AG04450 (cell line): ENCODE measurements at regions not wholly inside any gene's neighbourhood (a gene's known extent, or its start where the extent isn't known, plus 50 kb on each side); places are given as distances from the start of the nearest gene placed in this dataset.

Experiments
- CTCF ChIA-PET: fragments of 300-600, 350-600 bp; formaldehyde crosslinking; extraction: SDS; loops from one replicate; lab custom pipeline; 2022; ENCODE audit warnings: antibody characterized with exemption, inconsistent platforms; lab: Charles Lee
- POLR2A ChIA-PET: fragments of 350-600 bp; formaldehyde crosslinking; extraction: SDS; loops from one replicate; lab custom pipeline; 2021; ENCODE audit warnings: antibody characterized with exemption, inconsistent platforms; lab: Yijun Ruan, JAX
- DNase-seq: peaks from one replicate; pipeline ENCODE4 v3.0.0-alpha.2; 2011; ENCODE audit warnings: low read depth, low spot score
- H3K27ac ChIP-seq: one replicate; pipeline ENCODE4 v1.5.1; 2012; ENCODE audit warnings: low read depth, low read length, control low read depth
- H3K27me3 ChIP-seq: one replicate; pipeline ENCODE4 v1.6.0; 2012; ENCODE audit warnings: low read length; ENCODE audit not compliant: control insufficient read depth, insufficient read depth
- H3K4me3 ChIP-seq: 2 replicates; pipeline ENCODE4 v1.5.1; 2011; ENCODE audit warnings: mild to moderate bottlenecking, low read depth, low read length, control low read depth
- H3K9me3 ChIP-seq: 2 replicates; pipeline ENCODE4 v1.5.1; 2012; ENCODE audit warnings: low read length; ENCODE audit not compliant: control insufficient read depth, insufficient read depth
- TF ChIP-seq, protein P1 (sequence below): IDR thresholded peaks from 2 replicates; pipeline ENCODE4 v1.5.1; 2011; ENCODE audit warnings: low read depth, low read length, control low read depth, inconsistent platforms

GRCh38 chr2:18182861-18183260 lies 304.4 kb downstream of the KCNS3 start:
- POLR2A ChIA-PET = no interaction called here
- no peaks in the 10 kb centered on the region for H3K9me3 ChIP-seq
- no peak for DNase-seq
- H3K27ac ChIP-seq = no peak overlapping the region
- CTCF ChIA-PET = interaction anchor here (0.7 to 2.9 kb wide), 2 partner anchors 195 to 622 kb away, joined by 3 to 20 read pairs; no protein-coding TSS in a partner anchor
- no peak overlapping the region for H3K4me3 ChIP-seq
- TF ChIP-seq, protein P1, sequence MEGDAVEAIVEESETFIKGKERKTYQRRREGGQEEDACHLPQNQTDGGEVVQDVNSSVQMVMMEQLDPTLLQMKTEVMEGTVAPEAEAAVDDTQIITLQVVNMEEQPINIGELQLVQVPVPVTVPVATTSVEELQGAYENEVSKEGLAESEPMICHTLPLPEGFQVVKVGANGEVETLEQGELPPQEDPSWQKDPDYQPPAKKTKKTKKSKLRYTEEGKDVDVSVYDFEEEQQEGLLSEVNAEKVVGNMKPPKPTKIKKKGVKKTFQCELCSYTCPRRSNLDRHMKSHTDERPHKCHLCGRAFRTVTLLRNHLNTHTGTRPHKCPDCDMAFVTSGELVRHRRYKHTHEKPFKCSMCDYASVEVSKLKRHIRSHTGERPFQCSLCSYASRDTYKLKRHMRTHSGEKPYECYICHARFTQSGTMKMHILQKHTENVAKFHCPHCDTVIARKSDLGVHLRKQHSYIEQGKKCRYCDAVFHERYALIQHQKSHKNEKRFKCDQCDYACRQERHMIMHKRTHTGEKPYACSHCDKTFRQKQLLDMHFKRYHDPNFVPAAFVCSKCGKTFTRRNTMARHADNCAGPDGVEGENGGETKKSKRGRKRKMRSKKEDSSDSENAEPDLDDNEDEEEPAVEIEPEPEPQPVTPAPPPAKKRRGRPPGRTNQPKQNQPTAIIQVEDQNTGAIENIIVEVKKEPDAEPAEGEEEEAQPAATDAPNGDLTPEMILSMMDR = no peak
- H3K27me3 ChIP-seq = no peaks in the 10 kb centered on the region

GRCh38 chr2:18180912-18181311 lies 302.4 kb downstream of the KCNS3 start:
- no peak overlapping the region for H3K27ac ChIP-seq
- H3K27me3 ChIP-seq = no peaks in the 10 kb centered on the region
- no peak for DNase-seq
- H3K9me3 ChIP-seq = no peaks in the 10 kb centered on the region
- ChIA-PET CTCF (interaction anchor here (0.8 to 2.9 kb wide), 11 partner anchors 8 to 350 kb away, joined by 3 to 23 read pairs (median 3); no protein-coding TSS in a partner anchor), POLR2A (no interaction called here)
- TF ChIP-seq, protein P1 = no peak
- no peak overlapping the region for H3K4me3 ChIP-seq

DNA sequence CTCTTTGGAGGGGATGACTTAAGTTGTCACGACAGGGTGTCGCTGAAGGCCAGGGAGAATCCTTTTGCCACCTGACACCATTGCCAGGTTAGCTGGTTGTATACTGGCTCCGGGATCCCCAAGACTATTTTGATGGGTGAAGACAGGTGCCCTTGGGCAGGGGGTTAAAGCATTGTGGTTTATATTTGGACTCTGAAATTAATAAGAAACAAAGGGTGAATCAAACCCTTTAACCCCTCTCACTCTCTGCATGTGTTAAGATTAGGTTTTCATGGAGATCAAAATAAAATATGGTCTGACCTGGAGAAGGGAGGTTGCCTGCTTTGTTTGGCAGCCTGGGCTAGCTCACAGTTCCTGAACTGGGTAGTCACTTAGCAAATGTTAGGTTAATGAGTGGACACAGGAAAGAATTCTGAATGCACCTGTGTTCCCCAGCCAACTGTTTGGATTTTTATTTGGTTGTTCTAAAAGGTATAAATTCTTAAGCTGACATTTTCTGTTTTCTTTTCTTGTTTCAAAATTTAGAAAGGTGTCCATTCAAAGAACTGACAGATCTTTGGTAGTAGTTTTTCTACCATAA lies 301.7 kb downstream of the KCNS3 start:
- POLR2A ChIA-PET = no interaction called here
- CTCF ChIA-PET = interaction anchor here (0.5 to 2.9 kb wide), 10 partner anchors 7 to 1135 kb away, joined by 3 to 23 read pairs (median 4); no protein-coding TSS in a partner anchor
- TF ChIP-seq, protein P1 = no peak
- Histone ChIP-seq H3K9me3 (no peaks in the 10 kb centered on the region), H3K4me3 (no peak overlapping the region), H3K27me3 (no peaks in the 10 kb centered on the region), H3K27ac (no peak overlapping the region)
- no peak for DNase-seq

DNA sequence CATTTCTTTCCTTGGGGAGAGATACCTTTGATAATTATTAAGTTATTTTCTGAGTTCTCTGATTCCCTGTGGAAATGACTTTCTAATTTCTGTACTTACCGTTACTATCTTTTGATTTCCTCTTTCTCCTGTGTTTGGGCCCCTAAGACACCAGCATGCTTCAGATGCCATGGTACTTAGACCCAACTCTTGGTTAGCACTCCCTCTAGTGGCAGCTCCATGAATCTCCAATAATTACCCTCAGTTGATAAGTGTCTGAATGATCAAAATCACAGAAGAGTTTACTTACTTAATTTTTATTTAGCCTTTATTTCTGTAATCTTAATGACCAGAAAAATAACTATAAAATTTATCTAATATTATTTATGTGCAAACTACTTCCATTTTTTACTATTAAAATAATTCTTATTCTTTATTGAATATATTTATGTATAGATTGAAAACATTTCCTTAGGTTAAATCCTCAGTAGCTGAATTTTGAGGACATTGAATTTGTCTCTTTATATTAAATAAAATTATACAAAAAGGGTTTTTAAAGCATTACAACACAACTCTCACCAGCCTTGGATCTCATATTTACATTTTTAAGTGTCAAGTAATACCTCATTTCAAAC lies 300.4 kb downstream of the KCNS3 start:
- no peak overlapping the region for H3K4me3 ChIP-seq
- H3K9me3 ChIP-seq = no peaks in the 10 kb centered on the region
- ChIA-PET POLR2A (no interaction called here), CTCF (interaction anchor here (0.8 to 2.0 kb wide), 19 partner anchors 8 to 459 kb away, joined by 3 to 10 read pairs (median 3); no protein-coding TSS in a partner anchor)
- peak; percentile 15 for DNase-seq
- no peaks in the 10 kb centered on the region for H3K27me3 ChIP-seq
- TF ChIP-seq, protein P1 = peak; percentile 88
- no peak overlapping the region for H3K27ac ChIP-seq

GRCh38 chr2:18176679-18177215 lies 298.3 kb downstream of the KCNS3 start:
- ChIA-PET CTCF (interaction anchor here (0.6 to 2.7 kb wide), 13 partner anchors 10 to 457 kb away, joined by 3 to 16 read pairs (median 3); no protein-coding TSS in a partner anchor), POLR2A (no interaction called here)
- H3K27ac ChIP-seq = no peak overlapping the region
- TF ChIP-seq, protein P1 = no peak
- H3K9me3 ChIP-seq = no peaks in the 10 kb centered on the region
- no peaks in the 10 kb centered on the region for H3K27me3 ChIP-seq
- H3K4me3 ChIP-seq = no peak overlapping the region
- no peak for DNase-seq
